ENCODE measurements at regions not wholly inside any gene's neighbourhood (a gene's known extent, or its start where the extent isn't known, plus 50 kb on each side); places are given as distances from the start of the nearest gene placed in this dataset.

DNA sequence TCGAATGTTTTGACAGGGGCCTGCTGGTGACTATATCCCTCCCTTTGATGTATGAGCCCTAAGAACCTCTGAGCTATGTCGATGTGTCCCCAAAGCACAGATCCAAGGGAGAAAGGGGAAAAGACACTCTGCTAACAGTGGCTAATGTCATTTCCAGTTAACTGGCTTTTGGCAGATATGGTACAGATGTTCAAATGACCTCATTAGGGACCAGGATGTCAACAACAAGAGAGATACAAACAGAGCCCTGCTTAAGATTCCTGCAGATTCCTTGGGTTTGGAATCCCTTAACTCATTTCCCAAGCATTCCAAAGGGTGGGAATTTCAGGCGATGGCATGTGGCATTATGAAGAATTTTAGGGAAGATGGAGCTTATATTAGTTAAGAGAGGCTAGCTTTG lies 517.3 kb downstream of the SOX6 start:
- TF ChIP-seq CTCF (IDR thresholded peaks at IDR 0.05), result no peak
- intact Hi-C loops (cut with DNase I), result loop anchor here (10.0 kb wide), 1 partner anchor 766 kb away; no protein-coding TSS in a partner anchor
- Histone ChIP-seq H3K27me3 (no peaks in the 10 kb centered on the region), H3K4me3 (no peak overlapping the region), H3K36me3 (no peaks in the 10 kb centered on the region), H3K9ac (ENCODE audit: low read depth in 2 of 2, low read length in 2 of 2) (no peak overlapping the region), H3K9me3 (no peaks in the 10 kb centered on the region), H3K27ac (no peak overlapping the region), H3K4me1 (peaks cover 6% of the 10 kb centered on the region)
- no peak for DNase-seq

- TF ChIP-seq CTCF (IDR thresholded peaks at IDR 0.05), result no peak
- H3K9ac ChIP-seq (ENCODE audit: low read depth in 2 of 2, low read length in 2 of 2), result no peak overlapping the region
- H3K4me1 ChIP-seq, result peaks cover 6% of the 10 kb centered on the region
- no peak overlapping the region for H3K27ac ChIP-seq
- no peaks in the 10 kb centered on the region for H3K36me3 ChIP-seq
- no peaks in the 10 kb centered on the region for H3K9me3 ChIP-seq
- H3K4me3 ChIP-seq, result no peak overlapping the region
- no peak for DNase-seq
- intact Hi-C loops (cut with DNase I), result no loop called here
- H3K27me3 ChIP-seq, result no peaks in the 10 kb centered on the region
Observed at GRCh38 chr11:15840966-15841365, 515.4 kb downstream of the SOX6 start.

GRCh38 chr11:15841931-15842740 lies 514.2 kb downstream of the SOX6 start:
- Histone ChIP-seq H3K4me1 (peaks cover 2% of the 10 kb centered on the region), H3K27me3 (no peaks in the 10 kb centered on the region), H3K4me3 (no peak overlapping the region), H3K9me3 (no peaks in the 10 kb centered on the region), H3K27ac (no peak overlapping the region), H3K9ac (ENCODE audit: low read depth in 2 of 2, low read length in 2 of 2) (no peak overlapping the region), H3K36me3 (no peaks in the 10 kb centered on the region)
- no peak for DNase-seq
- intact Hi-C loops (cut with DNase I), result no loop called here
- TF ChIP-seq CTCF (IDR thresholded peaks at IDR 0.05), result no peak

- Histone ChIP-seq H3K4me1 (peaks cover 2% of the 10 kb centered on the region), H3K4me3 (no peak overlapping the region), H3K27ac (no peak overlapping the region), H3K9me3 (no peaks in the 10 kb centered on the region), H3K9ac (ENCODE audit: low read depth in 2 of 2, low read length in 2 of 2) (no peak overlapping the region), H3K27me3 (no peaks in the 10 kb centered on the region), H3K36me3 (no peaks in the 10 kb centered on the region)
- no peak for TF ChIP-seq CTCF (IDR thresholded peaks at IDR 0.05)
- intact Hi-C loops (cut with DNase I), result no loop called here
- no peak for DNase-seq
Observed at GRCh38 chr11:15843309-15843872, 513.0 kb downstream of the SOX6 start.

GRCh38 chr11:15845261-15845660 lies 511.1 kb downstream of the SOX6 start:
- Histone ChIP-seq H3K27ac (no peak overlapping the region), H3K27me3 (no peaks in the 10 kb centered on the region), H3K4me1 (no peaks in the 10 kb centered on the region), H3K4me3 (no peak overlapping the region), H3K9me3 (no peaks in the 10 kb centered on the region), H3K9ac (ENCODE audit: low read depth in 2 of 2, low read length in 2 of 2) (no peak overlapping the region), H3K36me3 (no peaks in the 10 kb centered on the region)
- DNase-seq, result no peak
- intact Hi-C loops (cut with DNase I), result no loop called here
- TF ChIP-seq CTCF (IDR thresholded peaks at IDR 0.05), result no peak
